Left colon (tissue), 2 donors: ENCODE measurements at regions not wholly inside any gene's neighbourhood (a gene's known extent, or its start where the extent isn't known, plus 50 kb on each side); places are given as distances from the start of the nearest gene placed in this dataset.

Experiments
- ATAC-seq: fragments of 200-7000 bp; cut with Tn5 transposase; one replicate; pipeline ENCODE4 v1.9.1; 2020; ENCODE audit warnings: mild to moderate bottlenecking, moderate library complexity
- DNase-seq, 2 donors: peaks; one replicate each; pipeline ENCODE4 v3.0.0-alpha.2; 2020
- intact Hi-C, 2 donors: fragments of 100-400 bp; cut with DNase I in 1 of 2; cut with micrococcal nuclease in 1 of 2; formaldehyde crosslinking; loops; one replicate each; pipeline versions ENCODE4 v1.11.2 to v1.14.0; 2022; cut with DNase I, micrococcal nuclease
- donor health status: DM: no; HTN: no; CAD: no.
- donor health status: DM: yes; HTN: yes; CAD: no.

DNA sequence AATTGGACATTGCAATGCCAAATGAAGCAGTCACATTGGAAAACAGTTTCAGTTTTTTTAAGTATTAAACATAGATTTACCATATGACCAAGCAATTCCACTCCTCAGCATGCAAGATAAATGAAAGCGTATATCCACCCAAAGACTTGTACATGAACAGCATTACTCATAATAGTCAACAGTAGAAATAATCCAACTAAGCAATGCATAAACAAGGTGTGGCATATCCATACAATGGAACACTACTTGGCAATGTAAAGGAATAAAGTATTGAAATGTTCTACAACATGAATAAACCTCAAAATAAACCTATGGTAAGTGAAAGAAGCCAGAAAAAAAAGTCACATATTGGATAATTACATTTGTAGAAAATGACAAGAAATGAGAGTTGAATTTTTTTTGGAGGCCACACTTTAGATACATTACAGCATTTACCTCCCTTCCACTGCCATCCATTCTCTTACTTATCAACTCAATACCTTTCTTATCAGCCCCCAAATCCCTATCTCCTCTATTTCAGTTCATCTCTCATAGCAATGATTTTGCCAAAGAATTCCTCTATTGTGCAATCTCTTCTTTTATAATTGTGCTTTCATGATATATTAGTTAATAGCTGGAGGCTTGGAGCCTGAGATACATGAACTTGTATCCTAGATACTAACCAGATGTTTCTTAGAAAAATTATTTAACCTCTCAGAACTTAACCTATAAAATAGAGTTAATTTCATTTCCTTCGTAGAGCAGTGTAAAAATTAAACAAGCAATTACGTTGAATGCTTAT, 414.2 kb upstream of the C1orf87 start:
- no peak for ATAC-seq
- DNase-seq: no peak
- intact Hi-C loops: no loop called here

DNA sequence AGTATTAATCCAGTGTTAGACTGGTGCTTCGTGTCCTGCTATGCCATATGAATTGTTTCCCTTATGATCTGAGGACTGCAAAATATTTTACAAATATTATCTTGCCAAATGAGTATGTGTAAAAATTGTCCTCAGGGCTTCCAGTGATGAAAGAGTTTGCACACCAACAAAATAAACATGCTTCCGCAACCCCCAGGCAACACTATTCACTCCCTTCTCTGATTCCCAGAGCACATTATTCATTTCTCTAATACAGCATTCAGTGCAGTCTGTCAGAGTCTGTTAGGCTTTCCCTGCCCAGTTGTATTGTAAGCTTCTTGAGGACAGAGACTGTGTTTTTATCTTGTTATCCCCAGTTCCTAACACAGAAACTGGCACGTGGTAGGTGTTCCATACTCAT, 409.9 kb upstream of the C1orf87 start:
- no peak for DNase-seq
- intact Hi-C loops: no loop called here
- ATAC-seq: no peak

DNA sequence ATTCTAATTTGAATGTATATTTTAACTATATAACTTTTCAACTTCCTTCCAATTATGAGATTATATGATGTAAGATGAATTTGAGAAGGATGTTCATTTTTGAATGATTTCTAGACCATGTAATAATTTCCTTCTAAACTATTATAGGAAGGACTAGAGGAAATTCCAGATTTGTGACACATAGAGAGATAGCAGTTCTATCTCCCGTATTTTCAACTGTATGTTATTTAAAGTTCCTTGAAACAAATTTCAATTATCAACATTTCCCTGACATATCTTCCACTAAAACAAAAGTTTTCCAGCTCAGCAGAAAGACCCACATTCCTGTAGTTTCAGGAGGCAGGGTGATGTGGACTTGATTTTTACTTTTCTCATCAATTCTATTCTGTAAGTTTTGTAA, 396.7 kb upstream of the C1orf87 start:
- ATAC-seq: no peak
- intact Hi-C loops: no loop called here
- DNase-seq: no peak

DNA sequence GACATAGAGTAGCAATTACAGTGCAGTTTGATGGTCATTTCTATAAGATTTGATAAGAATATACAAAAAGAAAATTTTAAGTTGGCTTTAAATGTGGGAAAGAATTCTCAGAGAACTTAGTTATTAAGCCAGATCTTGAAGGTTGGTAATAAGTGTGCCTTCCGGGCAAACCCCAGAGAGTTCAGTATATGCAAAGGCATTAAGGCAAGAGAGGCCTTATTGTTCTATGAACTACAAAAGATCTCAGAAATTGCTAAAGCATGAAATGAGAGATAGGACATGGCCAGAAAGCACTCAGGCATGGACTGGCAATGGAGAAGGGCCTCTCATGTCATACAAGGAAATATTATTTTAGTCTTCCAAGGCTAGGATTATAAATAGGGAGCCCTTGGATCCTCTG, 390.2 kb upstream of the C1orf87 start:
- intact Hi-C loops: no loop called here
- no peak for ATAC-seq
- no peak for DNase-seq

DNA sequence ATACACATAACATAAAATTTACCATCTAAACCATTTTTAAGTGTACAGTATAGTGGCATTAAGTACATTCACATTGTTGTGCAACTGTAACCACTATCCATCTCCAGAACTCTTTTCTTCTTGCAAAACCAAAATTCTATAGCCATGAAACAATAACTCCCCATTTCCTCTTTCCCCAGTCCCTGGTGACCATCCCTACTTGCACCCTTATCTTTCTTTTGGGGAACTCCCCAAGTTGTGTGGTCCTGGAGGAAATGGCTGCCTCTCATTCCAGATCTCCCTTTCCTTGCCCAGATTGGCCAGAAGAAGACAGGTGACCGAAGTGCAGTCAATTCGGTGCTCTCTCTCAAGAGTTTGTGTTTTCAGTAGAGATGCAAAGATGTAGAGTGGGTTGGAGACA, 389.6 kb upstream of the C1orf87 start:
- no peak for ATAC-seq
- no peak for DNase-seq
- intact Hi-C loops: no loop called here

DNA sequence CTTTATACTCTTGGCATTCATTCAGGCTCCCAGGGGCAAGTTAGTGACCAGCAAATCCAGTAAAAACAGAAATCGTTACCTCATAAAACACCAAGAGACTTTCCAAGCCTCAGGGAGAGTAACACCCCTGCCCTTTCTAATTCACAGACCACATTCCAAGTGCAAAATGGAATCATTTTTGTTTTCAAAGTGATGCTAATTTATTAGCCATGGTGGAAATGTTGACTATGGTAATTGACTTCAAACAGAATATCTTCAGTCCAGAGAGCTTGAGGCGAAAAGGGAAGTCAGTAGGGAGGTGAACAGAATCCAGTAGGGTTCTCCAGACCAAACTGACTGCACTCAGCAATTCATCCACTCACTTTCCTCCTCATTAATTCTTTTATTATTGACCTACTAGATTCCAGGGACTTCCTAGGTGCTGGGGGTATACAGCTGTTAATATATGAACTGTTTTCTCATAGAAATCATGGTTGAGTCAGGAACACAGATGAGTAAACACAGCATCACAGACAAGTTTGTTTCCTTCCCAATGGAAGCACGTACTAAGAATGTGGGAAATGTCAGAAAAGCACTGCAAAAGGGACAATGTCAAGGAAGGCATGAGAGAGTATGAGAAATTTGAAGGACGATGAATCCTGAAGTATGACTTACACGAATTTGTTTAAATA, 388.5 kb upstream of the C1orf87 start:
- ATAC-seq (no peak), DNase-seq (no peak)
- intact Hi-C loops: no loop called here

DNA sequence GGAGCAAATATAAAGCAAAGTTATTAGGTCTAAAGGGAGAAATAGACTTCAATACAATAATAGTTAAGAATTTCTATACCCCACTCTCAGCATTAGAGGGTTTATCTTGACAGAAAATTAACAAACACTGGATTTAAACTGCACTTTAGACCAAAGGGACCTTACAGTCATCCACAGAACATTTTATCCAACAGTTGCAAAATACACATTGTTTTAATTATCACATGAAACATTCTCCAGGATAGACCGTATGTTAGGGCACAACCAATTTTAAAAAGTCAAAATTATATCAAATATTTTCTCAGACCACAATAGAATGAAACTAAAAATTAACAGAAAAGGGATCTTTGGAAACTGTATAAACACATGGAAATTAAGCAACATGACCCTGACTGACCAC, 384.5 kb upstream of the C1orf87 start:
- DNase-seq: no peak
- intact Hi-C loops: no loop called here
- no peak for ATAC-seq

DNA sequence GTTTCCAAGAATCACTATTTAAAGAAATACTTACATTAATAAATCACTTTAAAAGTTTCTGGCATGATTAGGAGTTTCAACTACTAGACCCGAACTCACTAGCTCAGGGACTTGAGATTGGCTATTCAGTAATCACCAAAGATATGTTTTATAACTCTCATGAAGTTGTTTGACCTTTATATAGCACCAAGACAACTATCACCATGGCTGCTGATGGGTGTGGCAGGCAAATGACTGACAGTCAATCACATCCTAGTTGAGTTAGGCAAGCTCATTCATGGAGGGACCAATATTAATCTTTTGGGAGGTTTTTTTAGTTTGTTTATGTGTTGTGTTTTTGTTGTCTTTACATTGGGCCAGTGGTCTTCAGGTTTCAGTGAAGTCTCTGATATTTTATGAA, 376.3 kb upstream of the C1orf87 start:
- intact Hi-C loops: no loop called here
- DNase-seq (peak; percentile 39 to 55), ATAC-seq (peak; percentile 98)

DNA sequence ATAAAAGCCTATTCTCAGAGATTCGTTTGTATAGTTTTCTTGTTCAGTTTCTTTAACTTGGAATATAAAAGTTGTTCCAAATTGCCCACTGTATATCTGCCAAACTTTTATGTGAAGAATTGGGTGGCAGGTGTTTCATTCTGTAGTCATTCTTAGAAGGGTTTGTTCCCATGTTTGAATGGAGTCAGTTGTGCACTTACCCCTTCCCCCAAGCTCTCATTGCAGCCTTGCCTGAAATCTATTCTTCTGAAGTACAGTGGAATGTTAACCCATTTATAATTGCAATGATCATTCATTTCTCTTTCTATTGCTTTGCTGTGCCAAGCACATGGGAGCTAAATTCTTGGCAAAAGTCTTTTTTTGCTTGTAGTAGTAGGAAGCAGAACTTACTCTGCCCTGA, 375.3 kb upstream of the C1orf87 start:
- ATAC-seq (peak; percentile 51), DNase-seq (no peak)
- intact Hi-C loops: no loop called here

DNA sequence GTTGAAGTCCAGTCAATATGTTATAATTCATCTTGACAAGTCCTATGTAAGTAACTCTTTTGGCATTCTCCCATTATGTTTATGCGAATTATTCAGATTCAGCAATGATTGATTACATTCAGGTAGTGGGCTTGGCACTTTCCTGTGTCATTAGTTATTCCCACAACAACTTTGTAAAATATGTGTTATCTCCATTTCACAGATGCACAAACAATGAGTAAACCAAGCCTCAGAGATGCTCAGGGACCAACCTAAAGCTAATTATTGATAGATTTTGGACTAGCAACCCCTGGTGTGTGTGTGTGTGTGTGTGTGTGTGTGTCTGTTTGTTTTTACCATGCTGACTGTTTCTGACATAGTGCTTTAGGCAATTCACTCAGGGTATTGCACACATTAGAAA, 371.1 kb upstream of the C1orf87 start:
- intact Hi-C loops: no loop called here
- no peak for DNase-seq
- no peak for ATAC-seq

DNA sequence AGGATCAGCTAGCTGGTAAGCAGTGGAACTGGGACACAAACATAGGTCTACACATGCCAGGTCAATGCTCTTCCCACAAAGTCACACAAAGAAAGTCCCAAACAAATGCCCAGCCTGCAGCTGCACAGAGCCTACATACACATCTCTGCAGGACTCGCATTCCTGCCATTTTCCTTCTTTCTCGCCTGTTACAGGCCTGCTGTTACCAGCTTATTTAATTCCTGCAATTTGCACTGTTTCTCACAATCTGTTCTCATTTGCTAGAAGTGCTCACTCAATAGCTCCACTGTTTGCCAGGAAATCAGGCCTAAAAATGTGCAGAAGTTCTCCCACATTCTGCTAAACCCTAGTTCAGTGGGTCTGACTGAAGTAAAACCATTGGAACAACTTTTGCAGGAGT, 362.6 kb upstream of the C1orf87 start:
- ATAC-seq (no peak), DNase-seq (no peak)

DNA sequence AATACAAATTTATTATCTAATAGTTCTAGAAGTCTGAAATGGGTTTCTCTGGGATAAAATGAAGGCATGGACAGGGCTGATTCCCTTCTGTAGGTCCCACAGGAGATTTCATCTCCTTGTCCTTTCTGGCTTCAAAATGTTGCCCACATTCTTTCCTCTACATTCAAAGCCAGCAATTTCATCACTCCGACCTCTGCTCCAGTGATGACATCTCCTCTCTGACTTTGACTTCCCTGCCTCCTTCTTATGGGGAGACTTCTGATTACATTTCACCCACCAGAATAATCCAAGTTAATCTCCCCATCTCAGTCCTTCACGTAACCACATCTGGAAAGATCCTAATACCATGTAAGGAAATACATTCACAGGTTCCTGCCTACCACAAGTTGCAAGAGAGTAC, 358.0 kb upstream of the C1orf87 start:
- ATAC-seq (no peak), DNase-seq (no peak)
- intact Hi-C loops: no loop called here

More for the DNA sequence above, 362.6 kb upstream of the C1orf87 start:
- intact Hi-C loops: no loop called here

DNA sequence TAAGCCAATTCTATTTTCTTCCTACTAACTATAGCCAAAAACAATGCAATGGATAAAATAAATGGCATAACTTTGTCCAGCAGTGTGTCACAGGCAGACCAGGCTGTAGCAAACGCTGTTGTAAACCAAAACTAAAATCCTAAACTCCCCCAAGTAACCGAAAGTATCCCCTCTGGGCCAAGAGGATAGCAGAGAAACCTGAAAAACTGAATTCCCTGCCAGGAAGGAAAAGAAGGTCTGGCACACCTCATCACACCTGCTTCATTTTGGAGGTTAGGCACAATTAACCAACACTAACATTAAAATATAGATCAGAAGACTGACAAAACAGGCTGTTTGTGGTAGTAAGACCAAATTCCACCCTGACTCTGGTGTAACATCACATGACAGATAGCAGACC, 356.8 kb upstream of the C1orf87 start:
- ATAC-seq (no peak), DNase-seq (no peak)
- intact Hi-C loops: no loop called here

DNA sequence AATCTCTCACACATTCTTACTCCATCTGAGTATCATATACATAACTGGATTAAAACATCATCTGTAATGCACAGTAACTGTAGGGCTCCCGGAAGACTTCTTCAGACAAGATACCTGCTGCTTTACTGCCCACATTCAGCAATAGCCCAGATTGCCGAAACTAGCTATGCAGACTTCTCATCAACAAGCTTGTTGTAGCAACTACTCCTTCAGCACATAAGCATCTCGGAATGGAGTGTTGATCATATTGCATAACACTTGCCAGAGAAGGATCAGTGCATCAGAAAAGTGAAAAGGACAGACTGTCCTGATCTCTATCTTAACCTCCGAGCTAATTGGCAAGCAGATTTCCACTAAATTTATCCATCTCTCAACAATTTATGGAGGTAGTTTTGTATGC, 354.6 kb upstream of the C1orf87 start:
- ATAC-seq (no peak), DNase-seq (no peak)
- intact Hi-C loops: no loop called here

DNA sequence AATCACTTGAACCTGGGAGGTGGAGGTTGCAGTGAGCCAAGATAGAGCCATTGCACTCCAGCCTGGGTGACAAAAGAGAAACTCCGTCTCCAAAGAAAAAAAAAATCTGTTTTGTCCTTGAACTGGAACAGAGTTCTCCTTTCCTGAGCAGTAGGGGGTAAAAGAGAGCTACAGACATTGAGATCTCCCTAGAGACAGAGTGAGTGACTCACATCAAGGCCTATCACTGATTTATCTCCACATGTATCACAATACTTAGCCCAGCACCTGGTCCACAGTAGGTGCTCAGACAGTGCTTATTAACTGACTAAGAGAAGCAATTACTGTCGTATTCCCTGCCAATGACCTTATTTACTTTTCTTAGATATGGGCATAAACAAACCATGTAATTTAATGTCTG, 354.1 kb upstream of the C1orf87 start:
- DNase-seq (no peak), ATAC-seq (no peak)
- intact Hi-C loops: no loop called here

DNA sequence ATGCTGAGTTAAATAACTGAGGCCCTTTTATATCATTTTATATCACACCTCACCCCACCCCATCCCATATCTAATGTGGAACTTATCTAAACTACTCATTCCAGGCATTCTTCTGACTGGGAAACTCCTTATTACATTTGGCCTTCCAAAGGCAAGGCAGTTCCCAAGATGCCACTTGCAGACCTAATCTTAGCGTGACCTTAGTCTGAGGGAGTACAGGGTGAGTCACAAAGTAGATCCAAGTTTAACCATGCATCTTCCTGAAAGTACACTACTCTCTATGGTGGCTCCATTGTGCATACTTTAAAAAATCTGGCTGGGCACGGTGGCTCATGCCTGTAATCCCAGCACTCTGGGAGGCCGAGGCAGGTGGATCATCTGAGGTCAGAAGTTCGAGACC, 353.6 kb upstream of the C1orf87 start:
- no peak for DNase-seq
- ATAC-seq: no peak

DNA sequence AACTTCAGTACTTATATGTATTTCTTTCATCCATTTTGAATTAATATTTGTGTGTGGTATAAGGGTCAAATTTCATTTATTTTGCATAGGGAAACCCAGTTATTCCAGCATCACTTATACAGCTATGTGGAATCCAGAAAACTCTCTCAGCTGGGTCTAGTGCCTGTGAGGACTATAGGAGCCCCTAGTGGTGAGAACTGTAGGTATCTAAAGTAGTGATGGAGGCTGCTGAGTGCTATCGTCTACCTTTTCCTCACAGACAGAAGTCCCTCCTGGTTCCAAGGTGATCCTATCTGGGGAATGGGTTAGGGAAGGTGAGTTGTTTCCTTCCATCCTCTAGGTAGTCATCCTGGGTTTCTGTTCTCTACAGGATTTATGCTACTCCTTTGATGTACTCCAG, 352.0 kb upstream of the C1orf87 start:
- ATAC-seq (peak; percentile 55), DNase-seq (no peak)
- intact Hi-C loops: no loop called here

More for the DNA sequence above, 353.6 kb upstream of the C1orf87 start:
- intact Hi-C loops: no loop called here

DNA sequence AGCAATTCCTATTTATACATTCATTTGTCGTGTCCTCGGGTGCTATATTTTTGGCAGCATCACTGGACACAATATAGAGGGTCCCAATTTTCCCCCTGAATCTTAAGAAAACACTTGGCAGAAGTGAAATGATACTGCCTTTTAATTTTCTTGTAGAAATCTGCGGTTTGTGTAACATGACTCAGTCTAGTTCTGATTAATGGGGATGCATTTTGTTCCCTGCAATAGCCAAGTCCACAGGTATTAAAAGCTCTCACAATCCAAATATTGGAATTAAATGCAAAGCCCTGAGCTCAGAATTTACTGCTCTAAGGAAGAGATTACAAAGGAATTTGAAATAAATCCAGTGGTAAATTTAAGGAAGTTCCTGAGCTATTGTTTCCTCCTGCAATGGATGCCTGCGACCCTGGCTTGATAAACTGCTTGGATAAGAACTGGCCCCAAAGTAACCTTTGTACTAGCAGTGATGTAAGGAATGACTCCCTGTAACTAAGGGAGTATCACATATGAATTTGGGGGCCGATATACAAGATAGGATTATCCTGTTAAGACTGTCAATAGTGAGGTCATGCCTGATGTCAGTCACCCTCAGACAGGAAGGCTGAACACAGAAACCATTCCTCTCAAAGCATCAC, 349.7 kb upstream of the C1orf87 start:
- DNase-seq (no peak), ATAC-seq (no peak)
- intact Hi-C loops: no loop called here

DNA sequence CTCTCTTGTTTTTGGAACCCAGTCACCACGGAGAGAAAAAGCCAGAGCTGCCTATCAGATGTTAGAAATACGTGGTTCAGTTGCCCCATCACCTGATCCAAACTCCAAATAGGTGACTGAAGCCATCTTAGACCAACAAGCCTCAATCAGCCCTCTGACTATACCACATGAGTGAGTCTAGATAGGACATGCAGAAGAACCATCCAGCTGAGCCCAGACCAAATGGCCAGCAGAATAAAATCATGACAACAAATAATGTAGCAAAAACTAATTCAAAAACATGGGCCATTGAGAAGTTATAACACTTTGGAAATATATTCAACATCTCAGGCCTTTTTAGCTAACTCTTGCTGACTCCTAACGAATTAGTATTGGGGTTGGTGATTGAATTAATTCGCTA, 348.4 kb upstream of the C1orf87 start:
- ATAC-seq (no peak), DNase-seq (no peak)
- intact Hi-C loops: no loop called here

DNA sequence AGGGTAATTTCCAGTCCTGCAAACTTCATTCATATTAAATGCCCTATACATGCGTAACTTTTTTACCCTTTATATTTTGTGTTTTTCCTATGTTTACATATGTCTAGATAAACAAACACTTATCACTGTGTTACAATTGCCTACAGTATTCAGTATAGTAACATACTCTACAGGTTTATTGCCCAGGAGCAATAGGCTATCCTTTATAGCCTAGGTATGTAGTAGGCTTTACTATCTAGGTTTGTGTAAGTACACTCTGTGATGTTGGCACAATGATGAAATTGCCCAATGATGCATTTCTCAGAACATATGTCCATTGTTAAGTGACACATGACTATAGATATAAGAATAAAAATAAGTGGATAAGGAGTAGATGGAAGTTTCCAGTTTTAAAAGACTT, 345.5 kb upstream of the C1orf87 start:
- intact Hi-C loops: no loop called here
- DNase-seq: no peak
- ATAC-seq: peak; percentile 99
